H1 (cell line): ENCODE measurements at regions not wholly inside any gene's neighbourhood (a gene's known extent, or its start where the extent isn't known, plus 50 kb on each side); places are given as distances from the start of the nearest gene placed in this dataset.

Experiments
- GABPA ChIP-seq: IDR thresholded peaks from 2 replicates; pipeline ENCODE4 v1.6.1; 2011; ENCODE audit warnings: mild to moderate bottlenecking, low read length, moderate library complexity, borderline replicate concordance; ENCODE audit not compliant: insufficient read depth
- HDAC2 ChIP-seq, 2 experiments: fragments of 300-600 bp in 1 of 2; sonication (generic) in 1 of 2; IDR thresholded peaks; 2 replicates each; pipeline ENCODE4 v1.6.1; 2011 to 2012; ENCODE audit warnings: low read depth in 2 of 2, low read length in 2 of 2, mild to moderate bottlenecking in 2 of 2, moderate library complexity in 2 of 2, borderline replicate concordance in 1 of 2, inconsistent platforms in 1 of 2
- JUND ChIP-seq: IDR thresholded peaks from 2 replicates; pipeline ENCODE4 v1.6.1; 2011; ENCODE audit warnings: mild to moderate bottlenecking, improper control_type of control experiment, low read length
- SRF ChIP-seq: IDR thresholded peaks from 2 replicates; pipeline ENCODE4 v1.6.1; 2011; ENCODE audit warnings: mild to moderate bottlenecking, low read depth, low read length, moderate library complexity
- TF ChIP-seq, protein P1 (sequence below): fragments of 300-600 bp; sonication (generic); IDR thresholded peaks from 2 replicates; pipeline ENCODE4 v1.7.1; 2012; ENCODE audit warnings: low read length, moderate library complexity, mild to moderate bottlenecking, inconsistent platforms; ENCODE audit not compliant: insufficient replicate concordance
- TF ChIP-seq, protein P2 (sequence below): IDR thresholded peaks from 2 replicates; pipeline ENCODE4 v1.6.1; 2011; ENCODE audit warnings: low read length, improper control_type of control experiment

DNA sequence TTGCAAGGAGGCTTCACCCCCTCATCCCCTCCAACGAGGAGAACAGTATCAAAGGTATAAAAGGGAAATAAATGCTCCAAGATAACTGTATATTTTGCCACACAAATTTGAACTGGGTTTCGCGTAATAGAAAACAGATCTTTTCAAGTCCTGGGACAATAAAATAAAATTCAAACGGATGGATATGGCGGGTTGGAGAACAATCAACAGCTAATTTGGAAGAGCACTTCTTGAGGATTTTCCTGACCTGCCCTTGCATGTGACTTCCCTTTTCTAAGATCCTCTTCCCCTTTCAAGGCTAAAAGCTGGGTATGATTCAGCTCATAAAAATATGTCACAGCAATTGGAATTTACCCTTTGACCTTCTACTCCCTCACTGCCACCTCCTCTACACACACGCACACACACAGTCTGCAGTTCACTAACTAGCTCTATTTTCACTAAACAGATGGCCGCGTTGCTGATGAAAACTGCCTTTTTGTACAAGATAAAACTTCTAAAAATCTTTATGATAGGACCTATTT, 386.9 kb downstream of the FIGN start (continued):
- TF ChIP-seq, protein P1, sequence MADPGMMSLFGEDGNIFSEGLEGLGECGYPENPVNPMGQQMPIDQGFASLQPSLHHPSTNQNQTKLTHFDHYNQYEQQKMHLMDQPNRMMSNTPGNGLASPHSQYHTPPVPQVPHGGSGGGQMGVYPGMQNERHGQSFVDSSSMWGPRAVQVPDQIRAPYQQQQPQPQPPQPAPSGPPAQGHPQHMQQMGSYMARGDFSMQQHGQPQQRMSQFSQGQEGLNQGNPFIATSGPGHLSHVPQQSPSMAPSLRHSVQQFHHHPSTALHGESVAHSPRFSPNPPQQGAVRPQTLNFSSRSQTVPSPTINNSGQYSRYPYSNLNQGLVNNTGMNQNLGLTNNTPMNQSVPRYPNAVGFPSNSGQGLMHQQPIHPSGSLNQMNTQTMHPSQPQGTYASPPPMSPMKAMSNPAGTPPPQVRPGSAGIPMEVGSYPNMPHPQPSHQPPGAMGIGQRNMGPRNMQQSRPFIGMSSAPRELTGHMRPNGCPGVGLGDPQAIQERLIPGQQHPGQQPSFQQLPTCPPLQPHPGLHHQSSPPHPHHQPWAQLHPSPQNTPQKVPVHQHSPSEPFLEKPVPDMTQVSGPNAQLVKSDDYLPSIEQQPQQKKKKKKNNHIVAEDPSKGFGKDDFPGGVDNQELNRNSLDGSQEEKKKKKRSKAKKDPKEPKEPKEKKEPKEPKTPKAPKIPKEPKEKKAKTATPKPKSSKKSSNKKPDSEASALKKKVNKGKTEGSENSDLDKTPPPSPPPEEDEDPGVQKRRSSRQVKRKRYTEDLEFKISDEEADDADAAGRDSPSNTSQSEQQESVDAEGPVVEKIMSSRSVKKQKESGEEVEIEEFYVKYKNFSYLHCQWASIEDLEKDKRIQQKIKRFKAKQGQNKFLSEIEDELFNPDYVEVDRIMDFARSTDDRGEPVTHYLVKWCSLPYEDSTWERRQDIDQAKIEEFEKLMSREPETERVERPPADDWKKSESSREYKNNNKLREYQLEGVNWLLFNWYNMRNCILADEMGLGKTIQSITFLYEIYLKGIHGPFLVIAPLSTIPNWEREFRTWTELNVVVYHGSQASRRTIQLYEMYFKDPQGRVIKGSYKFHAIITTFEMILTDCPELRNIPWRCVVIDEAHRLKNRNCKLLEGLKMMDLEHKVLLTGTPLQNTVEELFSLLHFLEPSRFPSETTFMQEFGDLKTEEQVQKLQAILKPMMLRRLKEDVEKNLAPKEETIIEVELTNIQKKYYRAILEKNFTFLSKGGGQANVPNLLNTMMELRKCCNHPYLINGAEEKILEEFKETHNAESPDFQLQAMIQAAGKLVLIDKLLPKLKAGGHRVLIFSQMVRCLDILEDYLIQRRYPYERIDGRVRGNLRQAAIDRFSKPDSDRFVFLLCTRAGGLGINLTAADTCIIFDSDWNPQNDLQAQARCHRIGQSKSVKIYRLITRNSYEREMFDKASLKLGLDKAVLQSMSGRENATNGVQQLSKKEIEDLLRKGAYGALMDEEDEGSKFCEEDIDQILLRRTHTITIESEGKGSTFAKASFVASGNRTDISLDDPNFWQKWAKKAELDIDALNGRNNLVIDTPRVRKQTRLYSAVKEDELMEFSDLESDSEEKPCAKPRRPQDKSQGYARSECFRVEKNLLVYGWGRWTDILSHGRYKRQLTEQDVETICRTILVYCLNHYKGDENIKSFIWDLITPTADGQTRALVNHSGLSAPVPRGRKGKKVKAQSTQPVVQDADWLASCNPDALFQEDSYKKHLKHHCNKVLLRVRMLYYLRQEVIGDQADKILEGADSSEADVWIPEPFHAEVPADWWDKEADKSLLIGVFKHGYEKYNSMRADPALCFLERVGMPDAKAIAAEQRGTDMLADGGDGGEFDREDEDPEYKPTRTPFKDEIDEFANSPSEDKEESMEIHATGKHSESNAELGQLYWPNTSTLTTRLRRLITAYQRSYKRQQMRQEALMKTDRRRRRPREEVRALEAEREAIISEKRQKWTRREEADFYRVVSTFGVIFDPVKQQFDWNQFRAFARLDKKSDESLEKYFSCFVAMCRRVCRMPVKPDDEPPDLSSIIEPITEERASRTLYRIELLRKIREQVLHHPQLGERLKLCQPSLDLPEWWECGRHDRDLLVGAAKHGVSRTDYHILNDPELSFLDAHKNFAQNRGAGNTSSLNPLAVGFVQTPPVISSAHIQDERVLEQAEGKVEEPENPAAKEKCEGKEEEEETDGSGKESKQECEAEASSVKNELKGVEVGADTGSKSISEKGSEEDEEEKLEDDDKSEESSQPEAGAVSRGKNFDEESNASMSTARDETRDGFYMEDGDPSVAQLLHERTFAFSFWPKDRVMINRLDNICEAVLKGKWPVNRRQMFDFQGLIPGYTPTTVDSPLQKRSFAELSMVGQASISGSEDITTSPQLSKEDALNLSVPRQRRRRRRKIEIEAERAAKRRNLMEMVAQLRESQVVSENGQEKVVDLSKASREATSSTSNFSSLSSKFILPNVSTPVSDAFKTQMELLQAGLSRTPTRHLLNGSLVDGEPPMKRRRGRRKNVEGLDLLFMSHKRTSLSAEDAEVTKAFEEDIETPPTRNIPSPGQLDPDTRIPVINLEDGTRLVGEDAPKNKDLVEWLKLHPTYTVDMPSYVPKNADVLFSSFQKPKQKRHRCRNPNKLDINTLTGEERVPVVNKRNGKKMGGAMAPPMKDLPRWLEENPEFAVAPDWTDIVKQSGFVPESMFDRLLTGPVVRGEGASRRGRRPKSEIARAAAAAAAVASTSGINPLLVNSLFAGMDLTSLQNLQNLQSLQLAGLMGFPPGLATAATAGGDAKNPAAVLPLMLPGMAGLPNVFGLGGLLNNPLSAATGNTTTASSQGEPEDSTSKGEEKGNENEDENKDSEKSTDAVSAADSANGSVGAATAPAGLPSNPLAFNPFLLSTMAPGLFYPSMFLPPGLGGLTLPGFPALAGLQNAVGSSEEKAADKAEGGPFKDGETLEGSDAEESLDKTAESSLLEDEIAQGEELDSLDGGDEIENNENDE, result peak; percentile 71
- TF ChIP-seq, protein P2, sequence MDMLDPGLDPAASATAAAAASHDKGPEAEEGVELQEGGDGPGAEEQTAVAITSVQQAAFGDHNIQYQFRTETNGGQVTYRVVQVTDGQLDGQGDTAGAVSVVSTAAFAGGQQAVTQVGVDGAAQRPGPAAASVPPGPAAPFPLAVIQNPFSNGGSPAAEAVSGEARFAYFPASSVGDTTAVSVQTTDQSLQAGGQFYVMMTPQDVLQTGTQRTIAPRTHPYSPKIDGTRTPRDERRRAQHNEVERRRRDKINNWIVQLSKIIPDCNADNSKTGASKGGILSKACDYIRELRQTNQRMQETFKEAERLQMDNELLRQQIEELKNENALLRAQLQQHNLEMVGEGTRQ, result no peak
- TF ChIP-seq SRF (no peak), GABPA (no peak), JUND (no peak), HDAC2 (IDR thresholded peaks at IDR 0.05; ENCODE audit: borderline replicate concordance in 1 of 2, low read depth in 2 of 2, low read length in 2 of 2) (no peak)
- TF ChIP-seq, all 59 proteins: peak for 1
